GM20000 (cell line): ENCODE measurements at regions not wholly inside any gene's neighbourhood (a gene's known extent, or its start where the extent isn't known, plus 50 kb on each side); places are given as distances from the start of the nearest gene placed in this dataset.
"Not testable (repeated sequence)": the region's sequence is repeated elsewhere in the genome, so short reads cannot be mapped to it uniquely, and the experiment has no call there.

Source experiments
- DNase-seq: peaks from one replicate; pipeline ENCODE4 v3.0.0; 2012; ENCODE audit warnings: low spot score
- CTCF ChIP-seq: IDR thresholded peaks from 2 replicates; pipeline ENCODE4 v1.5.1; 2012; ENCODE audit warnings: mild to moderate bottlenecking, control low read depth; ENCODE audit errors: extremely low read depth, missing control alignments

DNA sequence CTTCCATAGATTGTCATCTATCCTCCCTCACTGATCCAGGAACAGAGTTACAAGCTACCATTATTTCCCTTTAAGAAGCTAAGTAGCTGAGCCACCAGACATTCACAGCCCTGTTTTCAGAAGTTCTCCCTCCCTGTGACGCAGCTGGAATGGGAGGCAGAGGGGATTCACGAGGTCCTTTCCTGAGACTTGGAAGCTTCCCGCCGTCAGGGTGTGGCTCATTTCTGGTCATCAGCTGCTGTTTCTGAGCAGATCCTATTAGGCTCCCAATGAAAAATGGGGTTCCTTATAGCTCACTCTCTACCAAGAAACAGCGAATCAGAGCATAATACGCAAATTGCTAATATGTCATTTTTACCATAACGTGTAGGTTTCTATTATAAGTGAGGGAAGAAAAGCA lies 559.3 kb upstream of the ID2 start:
- no peak for TF ChIP-seq CTCF
- DNase-seq, result no peak

DNA sequence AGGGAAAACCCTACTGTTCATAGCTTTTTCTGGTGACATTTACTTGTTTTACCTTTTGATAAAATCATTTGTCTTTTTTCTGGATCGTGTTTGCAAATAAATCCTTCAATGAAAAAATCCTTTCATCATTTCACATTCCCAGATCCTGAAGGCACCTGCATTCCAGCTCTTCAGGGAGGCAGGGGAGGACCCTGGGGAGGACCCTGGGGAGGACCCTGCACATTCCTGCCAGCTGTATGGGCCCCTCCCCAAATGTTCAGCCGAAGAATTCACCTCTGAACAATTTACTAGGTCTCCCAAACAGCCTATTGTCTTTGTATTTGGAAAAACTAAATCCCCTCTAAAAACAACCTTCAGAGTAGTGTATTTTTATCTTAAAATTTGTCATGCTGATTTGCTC lies 558.4 kb upstream of the ID2 start:
- TF ChIP-seq CTCF, result no peak

GRCh38 chr2:8125741-8126711 lies 555.8 kb upstream of the ID2 start:
- no peak for TF ChIP-seq CTCF

More for the DNA sequence above, 558.4 kb upstream of the ID2 start:
- no peak for DNase-seq

GRCh38 chr2:8126783-8127182 lies 555.1 kb upstream of the ID2 start:
- no peak for DNase-seq
- TF ChIP-seq CTCF, result no peak

More at GRCh38 chr2:8125741-8126711, 555.8 kb upstream of the ID2 start:
- DNase-seq, result no peak

- DNase-seq, result not testable (repeated sequence)
Observed at GRCh38 chr2:8131423-8131822, 550.4 kb upstream of the ID2 start.

DNA sequence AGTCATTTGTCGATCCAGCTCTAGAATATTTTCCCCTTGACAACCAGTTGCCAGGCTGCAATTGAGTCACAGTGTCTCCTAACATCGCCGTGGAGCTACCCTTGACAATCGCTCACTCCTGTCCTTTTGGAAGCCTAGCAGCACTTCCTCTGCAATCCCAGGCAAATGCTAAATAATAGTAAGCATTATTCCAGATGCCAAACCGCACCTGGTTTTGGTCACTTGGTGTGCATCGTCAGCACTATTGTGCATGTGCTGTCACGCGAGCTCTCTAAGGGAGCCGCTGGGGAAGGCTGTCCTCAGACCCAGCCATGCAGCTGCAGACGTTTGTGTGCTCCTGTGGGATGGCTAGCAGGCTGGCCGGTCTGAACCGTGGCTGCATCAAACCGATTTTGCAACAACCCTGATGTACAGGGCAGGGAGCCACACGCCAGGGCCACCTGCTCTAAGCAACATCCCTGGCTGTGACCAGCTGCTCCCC lies 549.5 kb upstream of the ID2 start:
- TF ChIP-seq CTCF, result no peak
- no peak for DNase-seq

- no peak for TF ChIP-seq CTCF
- no peak for DNase-seq
Observed at GRCh38 chr2:8132879-8133278, 549.0 kb upstream of the ID2 start.
